IPS-18c (cell line): ENCODE measurements at regions not wholly inside any gene's neighbourhood (a gene's known extent, or its start where the extent isn't known, plus 50 kb on each side); places are given as distances from the start of the nearest gene placed in this dataset.
"Not testable (repeated sequence)": the region's sequence is repeated elsewhere in the genome, so short reads cannot be mapped to it uniquely, and the experiment has no call there.

Experiments
- H3K4me3 ChIP-seq: 2 replicates; pipeline ENCODE4 v1.7.0; 2013; ENCODE audit warnings: low read depth, mild to moderate bottlenecking, low read length, moderate library complexity; ENCODE audit not compliant: insufficient read depth
- H3K9me3 ChIP-seq: one replicate; pipeline ENCODE4 v1.6.1; 2013; ENCODE audit warnings: mild to moderate bottlenecking, low read length, moderate library complexity; ENCODE audit not compliant: control insufficient read depth, insufficient read depth

GRCh38 chr4:167867191-167867590, 225.1 kb upstream of the ANXA10 start:
- no peaks in the 10 kb centered on the region for H3K9me3 ChIP-seq
- H3K4me3 ChIP-seq = no peak overlapping the region

- no peak overlapping the region for H3K4me3 ChIP-seq
- no peaks in the 10 kb centered on the region for H3K9me3 ChIP-seq
Measured at GRCh38 chr4:167868163-167868562, 224.2 kb upstream of the ANXA10 start.

GRCh38 chr4:167873496-167873895, 218.8 kb upstream of the ANXA10 start:
- Histone ChIP-seq H3K9me3 (no peaks in the 10 kb centered on the region), H3K4me3 (no peak overlapping the region)

GRCh38 chr4:167876091-167876490, 216.2 kb upstream of the ANXA10 start:
- H3K9me3 ChIP-seq, H3K4me3 ChIP-seq: not testable (repeated sequence)

GRCh38 chr4:167877826-167878225, 214.5 kb upstream of the ANXA10 start:
- not testable (repeated sequence) for H3K9me3 ChIP-seq, H3K4me3 ChIP-seq

GRCh38 chr4:167883266-167883665, 209.1 kb upstream of the ANXA10 start:
- Histone ChIP-seq H3K9me3 (no peaks in the 10 kb centered on the region), H3K4me3 (no peak overlapping the region)

- H3K4me3 ChIP-seq = no peak overlapping the region
- no peaks in the 10 kb centered on the region for H3K9me3 ChIP-seq
Measured at GRCh38 chr4:167885071-167885470, 207.3 kb upstream of the ANXA10 start.

- no peaks in the 10 kb centered on the region for H3K9me3 ChIP-seq
- H3K4me3 ChIP-seq = no peak overlapping the region
Measured at GRCh38 chr4:167885872-167886271, 206.5 kb upstream of the ANXA10 start.

- H3K9me3 ChIP-seq = no peaks in the 10 kb centered on the region
- no peak overlapping the region for H3K4me3 ChIP-seq
Measured at GRCh38 chr4:167887726-167888125, 204.6 kb upstream of the ANXA10 start.

GRCh38 chr4:167890226-167890625, 202.1 kb upstream of the ANXA10 start:
- H3K9me3 ChIP-seq = no peaks in the 10 kb centered on the region
- H3K4me3 ChIP-seq = no peak overlapping the region

GRCh38 chr4:167893531-167893930, 198.8 kb upstream of the ANXA10 start:
- H3K4me3 ChIP-seq = no peak overlapping the region
- no peaks in the 10 kb centered on the region for H3K9me3 ChIP-seq

GRCh38 chr4:167896260-167896659, 196.1 kb upstream of the ANXA10 start:
- H3K4me3 ChIP-seq, H3K9me3 ChIP-seq: not testable (repeated sequence)

GRCh38 chr4:167897116-167897515, 195.2 kb upstream of the ANXA10 start:
- Histone ChIP-seq H3K9me3 (no peaks in the 10 kb centered on the region), H3K4me3 (no peak overlapping the region)

GRCh38 chr4:167903291-167903721, 189.0 kb upstream of the ANXA10 start:
- H3K4me3 ChIP-seq = no peak overlapping the region
- no peaks in the 10 kb centered on the region for H3K9me3 ChIP-seq

GRCh38 chr4:167906851-167907250, 185.5 kb upstream of the ANXA10 start:
- Histone ChIP-seq H3K9me3 (no peaks in the 10 kb centered on the region), H3K4me3 (no peak overlapping the region)

- Histone ChIP-seq H3K4me3 (no peak overlapping the region), H3K9me3 (no peaks in the 10 kb centered on the region)
Measured at GRCh38 chr4:167908816-167909215, 183.5 kb upstream of the ANXA10 start.

GRCh38 chr4:167912535-167912934, 179.8 kb upstream of the ANXA10 start:
- H3K9me3 ChIP-seq, H3K4me3 ChIP-seq: not testable (repeated sequence)

- H3K4me3 ChIP-seq = no peak overlapping the region
- peaks cover 2% of the 10 kb centered on the region for H3K9me3 ChIP-seq
Measured at GRCh38 chr4:167918077-167918476, 174.3 kb upstream of the ANXA10 start.

GRCh38 chr4:167930166-167930565, 162.2 kb upstream of the ANXA10 start:
- Histone ChIP-seq H3K4me3 (no peak overlapping the region), H3K9me3 (no peaks in the 10 kb centered on the region)

- no peak overlapping the region for H3K4me3 ChIP-seq
- no peaks in the 10 kb centered on the region for H3K9me3 ChIP-seq
Measured at GRCh38 chr4:167934216-167934615, 158.1 kb upstream of the ANXA10 start.
